Inflammatory macrophage treated with lipopolysaccharide for 1 hour (primary cell): ENCODE measurements at regions not wholly inside any gene's neighbourhood (a gene's known extent, or its start where the extent isn't known, plus 50 kb on each side); places are given as distances from the start of the nearest gene placed in this dataset.
A peak's percentile ranks its signal among the peaks of the same experiment; 100 is the strongest.
"Not testable (repeated sequence)": the region's sequence is repeated elsewhere in the genome, so short reads cannot be mapped to it uniquely, and the experiment has no call there.

Source experiments
- DNase-seq, 2 donors: peaks; one replicate each; pipeline ENCODE4 v3.0.0-alpha.2; 2020 to 2022

DNA sequence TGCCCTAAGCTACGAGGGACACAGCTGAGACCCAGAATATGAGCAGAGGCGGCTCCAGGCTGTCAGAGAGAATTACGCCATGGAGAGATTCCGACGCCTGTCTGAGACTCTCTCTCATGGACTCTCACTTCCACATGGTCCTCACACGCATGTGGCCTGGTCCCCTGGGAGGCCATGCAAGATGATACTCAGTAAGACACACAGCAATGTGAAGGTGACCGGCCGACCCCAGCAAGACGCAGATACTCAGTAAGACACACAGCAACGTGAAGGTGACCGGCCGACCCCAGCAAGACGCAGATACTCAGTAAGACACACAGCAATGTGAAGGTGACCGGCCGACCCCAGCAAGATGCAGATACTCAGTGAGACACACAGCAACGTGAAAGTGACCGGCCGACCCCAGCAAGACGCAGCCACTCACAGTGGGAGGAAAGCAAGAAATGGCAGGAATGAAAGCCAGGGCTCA, 400.8 kb upstream of the MYT1L start:
- no peak for DNase-seq

DNA sequence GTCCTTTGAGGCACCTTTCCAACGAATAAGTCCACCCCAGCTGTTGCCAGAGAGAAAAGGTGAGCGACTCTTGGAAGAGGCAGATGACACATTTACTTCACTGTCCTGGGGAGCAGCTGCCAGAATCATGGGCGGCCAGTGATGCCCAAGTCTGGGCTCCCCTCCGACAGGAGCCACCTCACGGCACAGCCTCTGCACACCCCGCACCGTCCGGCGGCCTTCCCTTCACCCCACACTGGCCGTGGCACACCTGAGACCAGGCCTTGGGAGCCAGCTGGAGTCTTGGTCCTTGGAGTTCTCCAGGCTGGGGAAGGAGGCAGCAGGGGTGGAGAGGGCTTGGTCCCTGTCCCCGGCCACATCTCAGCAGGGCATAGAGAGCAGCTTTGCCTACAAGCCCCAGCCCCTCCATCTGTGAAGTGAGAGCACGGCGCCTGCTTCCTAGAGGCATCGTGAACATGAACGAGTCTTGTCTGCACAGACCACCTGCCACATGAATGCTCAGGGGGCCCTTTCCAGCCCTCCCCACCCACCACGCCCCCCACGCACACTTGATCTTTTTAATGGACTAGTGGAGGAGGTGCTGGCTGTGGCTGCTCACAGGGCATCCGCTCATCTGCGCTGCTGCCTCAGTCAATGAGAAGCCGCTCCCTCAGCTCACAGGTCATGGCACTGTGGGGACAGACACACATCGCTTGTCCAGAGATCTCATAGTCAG, 400.2 kb upstream of the MYT1L start:
- no peak for DNase-seq

DNA sequence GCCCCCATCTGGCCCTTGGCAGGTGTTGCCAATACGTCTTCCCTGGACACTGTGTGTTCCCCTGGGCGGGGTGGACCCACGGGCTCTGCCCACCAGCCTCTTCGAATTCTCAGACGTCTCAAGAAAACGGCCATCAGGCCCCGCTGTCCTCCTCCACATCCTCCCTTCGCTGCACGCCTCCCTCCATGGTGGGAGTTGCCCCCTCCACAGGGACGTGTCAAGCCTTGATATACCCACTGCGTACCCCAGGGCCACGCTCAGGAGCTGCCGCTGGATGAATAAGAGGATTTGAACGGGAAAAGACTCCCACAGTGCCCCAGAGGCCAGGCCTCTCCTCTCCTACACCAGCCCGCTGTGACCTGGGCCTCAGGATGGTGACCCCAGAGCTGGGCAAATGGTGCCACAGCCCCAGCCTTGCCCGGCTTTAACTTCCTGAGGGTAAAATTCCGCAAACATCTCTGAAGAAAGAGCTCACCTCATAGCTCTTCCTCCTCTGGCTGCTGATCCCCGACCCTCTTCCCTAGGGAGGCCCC, 399.3 kb upstream of the MYT1L start:
- no peak for DNase-seq

DNA sequence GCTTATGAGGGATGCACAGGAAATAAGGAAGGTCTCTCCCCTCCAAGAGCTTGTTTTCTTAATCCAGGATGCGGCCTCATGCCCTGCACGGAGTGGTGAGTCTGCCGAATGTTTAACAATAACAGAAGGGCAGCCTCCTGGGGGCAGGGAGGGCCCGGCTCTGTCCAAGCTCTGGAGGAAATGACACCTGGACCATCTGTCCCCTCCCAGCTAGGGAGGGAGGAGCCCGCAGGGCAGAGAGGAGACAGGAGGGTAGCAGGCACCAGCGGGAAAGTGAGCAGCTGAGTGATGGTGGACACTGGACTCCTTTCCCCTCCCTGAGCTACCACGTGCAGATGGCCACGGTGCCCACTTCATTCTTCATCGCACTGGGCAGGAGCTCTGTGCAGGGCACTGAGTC, 398.2 kb upstream of the MYT1L start:
- DNase-seq: no peak

DNA sequence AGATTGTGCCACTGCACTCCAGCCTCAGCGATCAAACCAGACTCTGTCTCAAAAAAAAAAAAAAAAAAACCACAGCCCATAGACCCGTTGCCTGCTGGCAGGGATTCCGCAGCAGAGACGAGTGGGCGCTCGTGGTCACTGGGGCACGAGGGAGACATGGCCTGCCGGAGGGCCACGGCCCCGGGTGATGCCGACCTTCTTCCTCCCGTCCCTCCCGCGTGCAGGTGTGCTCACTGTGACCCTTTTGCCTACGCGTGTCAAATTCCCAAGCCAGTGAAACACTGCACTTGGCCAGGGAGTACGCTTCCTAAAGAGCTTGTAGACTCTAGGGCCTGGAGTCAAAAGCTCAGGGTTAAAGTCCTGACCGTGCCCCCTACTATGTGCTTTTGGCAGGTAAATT, 397.6 kb upstream of the MYT1L start:
- no peak for DNase-seq

DNA sequence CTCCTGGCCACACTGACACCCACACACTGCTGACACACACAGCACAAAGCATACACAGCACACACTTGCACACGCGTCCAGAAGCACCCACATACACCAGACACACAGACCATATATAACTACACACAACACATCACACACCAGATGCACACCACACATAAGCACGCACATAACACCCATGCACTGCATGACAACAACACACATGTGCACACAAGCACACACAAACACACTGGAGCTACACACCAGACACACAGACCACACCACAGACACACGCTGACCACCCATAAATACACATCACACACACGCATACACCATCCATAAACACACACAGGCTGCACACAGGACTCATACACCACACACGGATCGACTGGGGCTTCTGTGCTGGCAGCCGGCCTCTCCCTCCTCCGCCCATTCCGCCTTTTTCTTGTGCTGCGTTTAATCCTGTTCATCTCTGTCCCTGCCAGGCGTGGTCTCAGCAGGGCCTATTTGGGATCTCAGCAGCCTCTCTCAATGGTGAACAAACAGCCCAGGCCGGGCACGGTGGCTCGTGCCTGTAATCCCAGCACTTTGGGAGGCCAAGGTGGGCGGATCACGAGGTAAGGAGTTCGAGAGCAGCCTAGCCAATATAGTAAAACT, 396.9 kb upstream of the MYT1L start:
- DNase-seq: no peak

DNA sequence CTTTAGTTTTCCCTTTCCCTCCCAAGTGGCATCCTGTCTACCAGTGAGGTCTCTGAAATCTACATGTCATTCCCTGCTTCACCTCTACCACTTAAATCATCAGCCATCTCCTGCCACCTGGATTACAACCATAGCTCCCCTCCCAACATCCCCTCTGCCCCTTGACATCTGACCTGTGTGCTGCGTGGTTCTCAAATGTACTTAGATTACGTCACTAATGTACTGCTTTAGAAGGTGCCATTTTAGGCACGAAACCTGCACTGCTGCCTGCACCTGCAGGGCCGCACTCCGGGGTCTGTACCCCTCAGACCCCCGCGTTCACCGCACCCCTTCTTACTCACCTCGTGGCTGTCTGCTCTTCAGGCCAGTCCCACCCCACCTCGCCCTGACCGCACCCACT, 395.1 kb upstream of the MYT1L start:
- DNase-seq: no peak

DNA sequence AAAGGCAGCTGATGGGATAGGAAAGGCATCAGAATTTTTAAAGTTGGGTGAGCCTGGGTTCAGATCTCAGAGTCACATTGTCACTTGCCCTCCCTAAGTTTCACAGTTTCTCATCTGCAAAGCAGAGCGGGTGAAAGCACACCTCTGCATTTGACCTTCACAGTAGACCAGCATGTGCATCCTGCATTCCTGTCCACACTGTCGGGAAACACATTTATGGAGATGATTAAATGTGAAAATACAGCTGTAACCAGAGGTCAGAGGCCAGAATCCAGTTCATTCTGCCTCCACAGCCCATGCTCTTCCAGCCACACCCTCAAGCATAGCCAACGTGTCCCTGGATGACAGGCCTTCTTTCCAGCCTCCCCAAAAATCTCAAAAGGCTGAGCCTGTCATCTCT, 392.0 kb upstream of the MYT1L start:
- DNase-seq: no peak

DNA sequence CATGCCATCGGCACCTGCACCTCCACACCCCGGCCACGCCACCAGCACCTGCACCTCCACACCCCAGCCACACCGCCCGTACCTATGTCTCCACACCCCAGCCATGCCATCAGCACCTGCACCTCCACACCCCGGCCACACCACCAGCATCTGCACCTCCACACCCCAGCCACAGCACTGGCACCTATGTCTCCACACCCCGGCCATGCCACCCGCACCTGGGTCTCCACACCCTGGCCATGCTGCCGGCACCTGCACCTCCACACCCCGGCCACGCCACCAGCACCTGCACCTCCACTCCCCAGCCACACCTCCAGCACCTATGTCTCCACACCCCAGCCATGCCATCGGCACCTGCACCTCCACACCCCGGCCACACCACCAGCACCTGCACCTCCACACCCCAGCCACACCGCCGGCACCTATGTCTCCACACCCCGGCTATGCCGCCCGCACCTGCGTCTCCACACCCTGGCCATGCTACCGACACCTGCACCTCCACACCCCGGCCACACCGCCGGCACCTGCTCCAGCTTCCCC, 390.3 kb upstream of the MYT1L start:
- DNase-seq: no peak

DNA sequence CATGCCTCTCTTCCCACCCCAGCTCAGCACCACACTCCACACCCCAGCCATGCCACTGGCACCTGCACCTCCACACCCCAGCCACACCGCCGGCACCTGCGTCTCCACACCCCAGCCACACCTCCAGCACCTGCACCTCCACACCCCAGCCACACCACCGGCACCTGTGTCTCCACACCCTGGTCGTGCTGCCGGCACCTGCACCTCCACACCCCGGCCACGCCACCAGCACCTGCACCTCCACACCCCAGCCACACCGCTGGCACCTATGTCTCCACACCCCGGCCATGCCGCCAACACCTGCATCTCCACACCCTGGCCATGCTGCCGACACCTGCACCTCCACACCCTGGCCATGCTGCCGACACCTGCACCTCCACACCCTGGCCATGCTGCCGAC, 389.7 kb upstream of the MYT1L start:
- not testable (repeated sequence) for DNase-seq

DNA sequence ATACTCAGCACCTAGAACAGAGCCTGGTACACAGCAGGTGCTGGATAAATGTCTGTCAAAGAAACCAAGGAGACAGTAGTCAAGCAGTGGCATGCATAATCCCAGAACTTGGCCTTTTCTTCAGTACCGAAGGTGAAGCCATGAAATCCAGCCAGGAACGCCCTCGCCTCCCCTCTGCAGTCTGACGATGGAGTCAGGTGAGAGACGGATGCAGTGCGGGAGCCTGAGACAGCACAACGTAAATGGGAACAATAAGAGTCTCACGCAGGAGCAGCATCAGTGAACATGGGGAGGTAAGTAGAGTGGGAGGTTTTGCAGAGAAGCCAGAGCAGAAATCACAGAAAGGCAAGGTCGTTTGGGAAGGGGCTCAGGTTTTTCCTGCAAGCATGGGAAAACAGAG, 389.3 kb upstream of the MYT1L start:
- no peak for DNase-seq

DNA sequence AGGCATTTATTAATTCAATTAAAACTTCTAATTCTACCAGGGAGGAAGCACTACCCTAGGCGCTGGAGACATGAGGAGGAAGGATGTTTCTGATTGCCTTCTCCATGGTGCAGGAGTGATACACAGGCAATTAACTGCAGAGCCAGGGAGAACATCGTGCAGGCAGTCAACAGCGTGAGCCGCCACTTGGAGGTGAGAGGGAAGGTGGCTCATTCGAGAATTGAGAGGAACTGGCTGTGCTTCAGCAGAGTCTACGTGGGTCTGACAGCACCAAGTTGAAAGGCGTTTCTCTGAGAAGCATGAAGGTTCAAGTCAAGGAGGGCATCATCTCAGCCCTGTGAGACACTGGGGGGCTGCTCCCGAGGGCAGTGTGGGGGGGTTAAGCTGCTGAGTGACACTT, 388.7 kb upstream of the MYT1L start:
- DNase-seq: no peak

DNA sequence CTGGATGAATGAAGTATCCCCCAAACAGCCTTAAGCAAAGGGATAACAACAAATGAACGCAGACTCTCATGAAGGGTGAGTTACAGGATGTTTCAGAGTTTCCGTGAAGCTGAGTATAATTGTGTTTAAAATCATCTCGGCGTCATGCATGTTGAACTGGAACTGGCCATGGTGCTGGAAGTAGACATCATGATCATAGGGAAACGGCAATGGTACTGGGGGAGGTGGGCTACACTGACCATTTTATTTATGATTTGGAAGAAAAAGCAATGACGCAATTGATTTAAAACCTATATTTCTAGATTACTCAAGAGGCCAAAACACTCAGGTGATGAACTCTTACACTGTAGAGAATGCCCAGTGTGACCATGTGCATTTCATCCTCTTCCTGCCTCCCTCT, 387.9 kb upstream of the MYT1L start:
- DNase-seq: no peak

DNA sequence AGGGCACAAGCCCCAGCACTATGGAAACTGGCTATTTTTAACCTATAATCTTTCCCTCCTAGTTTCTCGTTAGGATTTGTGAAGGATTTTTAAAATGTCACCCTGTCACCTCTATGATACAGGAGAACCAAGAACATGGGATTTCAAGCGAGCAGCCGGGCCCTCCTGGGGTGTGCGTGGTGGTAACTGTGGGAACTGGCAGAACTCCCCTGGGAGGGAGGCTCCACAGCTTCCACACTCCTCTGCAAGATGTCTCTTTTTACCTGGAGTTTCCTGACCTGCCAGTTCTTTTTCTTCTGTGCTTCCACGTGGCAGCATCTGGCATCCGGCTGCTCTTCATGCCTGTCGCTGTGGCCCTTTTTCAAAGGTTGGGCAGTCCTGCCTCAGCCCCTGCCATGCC, 386.3 kb upstream of the MYT1L start:
- DNase-seq: no peak

DNA sequence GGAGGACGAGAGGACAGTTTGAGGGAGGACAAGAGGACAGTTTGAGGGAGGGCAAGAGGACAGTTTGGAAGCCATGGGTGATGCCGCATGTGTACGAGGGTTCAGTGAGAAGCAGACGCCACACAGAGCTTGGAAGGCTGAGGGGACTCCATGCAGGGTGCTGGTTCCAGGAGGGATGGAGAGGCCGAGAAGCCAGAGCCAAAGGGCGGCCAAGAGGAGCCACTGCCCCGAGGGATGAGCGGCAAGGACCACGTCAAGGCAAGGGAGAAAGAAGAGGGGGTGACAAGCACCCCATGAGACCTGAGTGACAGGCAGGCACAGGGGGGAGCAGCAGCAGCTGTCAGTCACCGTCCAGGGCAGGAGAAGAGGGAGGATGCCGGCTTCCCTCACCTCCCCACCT, 385.7 kb upstream of the MYT1L start:
- DNase-seq: no peak

DNA sequence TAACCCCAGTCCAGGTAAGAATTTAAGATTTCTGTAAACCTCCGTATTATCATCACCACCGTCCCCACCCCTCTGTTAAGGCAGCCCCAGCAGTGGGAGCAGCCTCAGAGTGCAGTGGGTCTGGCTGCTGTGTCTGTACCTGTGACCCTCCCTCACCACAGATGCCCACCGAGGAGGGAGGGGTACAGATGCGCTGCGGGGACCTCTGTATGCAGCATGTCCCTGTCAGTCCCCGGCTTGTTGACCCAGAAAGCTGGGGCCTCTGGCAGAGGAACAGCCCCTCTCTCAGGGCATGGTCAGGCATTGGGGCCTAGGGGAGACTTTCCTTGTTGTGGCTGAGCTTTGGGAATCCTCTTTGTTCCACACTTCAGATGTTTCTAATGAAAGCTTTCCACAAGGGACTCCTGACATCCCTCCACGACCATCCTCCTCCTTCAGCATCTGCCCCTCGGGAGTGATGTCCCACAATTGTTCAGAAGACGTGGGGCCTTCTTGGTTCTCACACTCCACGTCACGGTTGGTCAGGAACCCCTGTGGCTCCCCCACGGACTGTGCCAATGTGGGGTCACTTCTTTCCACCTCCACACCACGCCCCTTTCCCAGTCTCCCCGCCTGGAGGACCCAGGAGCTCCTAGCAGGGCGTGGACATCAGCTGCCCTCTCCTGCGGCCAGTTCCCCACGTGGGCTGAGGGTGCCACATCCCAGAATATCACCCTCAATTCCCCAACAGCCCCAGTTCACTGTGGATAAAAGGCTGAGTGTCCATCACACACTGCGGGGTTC, 384.2 kb upstream of the MYT1L start:
- no peak for DNase-seq

DNA sequence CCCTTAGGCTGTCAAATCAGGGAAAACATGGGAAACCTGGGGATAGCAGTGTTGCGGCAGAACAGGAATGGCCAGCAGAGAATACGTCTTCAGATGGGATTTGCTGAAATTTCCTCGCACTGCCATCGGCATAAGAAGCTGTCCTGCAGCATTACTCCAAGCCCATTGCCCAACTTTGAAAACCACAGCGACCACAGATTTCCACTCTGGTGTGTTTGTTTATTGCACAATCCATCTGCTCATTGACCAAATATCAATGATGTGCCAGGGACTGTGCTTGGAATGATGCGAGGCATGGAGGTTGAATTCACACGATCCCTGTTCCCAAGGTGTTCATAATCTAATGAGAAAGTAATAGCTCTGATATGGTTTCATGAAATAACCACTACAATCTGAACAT, 383.3 kb upstream of the MYT1L start:
- DNase-seq: peak; percentile 24 to 67

DNA sequence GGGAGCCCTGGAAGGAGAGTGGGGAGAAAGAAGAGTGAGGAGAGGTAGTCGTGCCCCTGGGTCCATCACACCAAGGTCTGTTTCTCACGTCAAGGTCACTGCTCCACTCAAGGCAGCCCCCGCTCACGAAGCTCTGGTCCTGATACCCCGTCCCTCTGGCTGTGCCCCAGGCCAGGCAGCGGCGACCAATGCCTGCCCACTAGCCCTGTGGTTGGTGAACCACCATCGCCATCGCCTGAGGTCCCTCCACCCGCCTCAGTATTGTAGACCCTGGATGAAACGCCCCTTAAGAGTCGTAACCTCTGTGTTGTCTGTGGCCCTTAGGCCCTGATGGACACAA, 378.3 kb upstream of the MYT1L start:
- no peak for DNase-seq

DNA sequence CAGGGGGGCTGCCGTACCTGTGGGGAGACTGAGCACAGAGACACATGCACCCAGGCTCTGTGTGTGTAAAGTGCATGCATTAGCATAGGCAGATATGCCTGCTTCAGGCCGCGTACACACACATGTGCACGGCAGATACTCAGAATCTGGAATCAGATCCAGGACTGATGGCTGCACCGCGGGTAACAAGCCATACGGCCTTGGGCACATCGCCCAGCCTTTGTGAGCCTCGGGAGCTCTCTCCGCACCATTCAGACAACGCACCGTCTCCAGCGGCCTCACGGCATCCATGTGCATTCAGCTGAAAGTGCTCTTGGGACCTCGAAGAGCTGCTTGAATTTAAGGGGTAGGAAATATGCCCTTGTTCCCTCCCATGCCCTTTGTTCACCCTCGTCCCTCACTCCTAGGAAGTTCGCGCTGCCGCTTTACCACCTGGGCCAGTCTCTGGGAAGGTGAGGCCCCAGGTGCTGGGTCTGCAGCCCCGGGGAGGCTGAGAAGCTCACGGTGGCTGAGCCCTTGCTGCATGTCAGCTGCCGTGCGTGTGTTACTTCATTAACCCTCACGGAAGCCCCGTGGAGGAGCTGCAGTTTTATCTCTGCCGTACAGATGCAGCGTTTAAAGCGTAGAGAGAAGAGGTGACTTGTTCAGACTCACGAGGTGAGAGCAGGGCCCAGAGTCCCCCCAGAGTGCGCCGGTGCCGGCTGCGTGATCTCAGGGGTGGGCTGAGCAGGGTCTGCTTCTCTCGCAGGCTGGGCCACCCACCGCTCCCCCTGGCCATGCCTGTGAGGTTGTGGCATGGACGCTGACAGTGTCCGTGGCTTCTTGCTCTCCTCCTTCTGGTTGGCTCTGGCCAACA, 377.7 kb upstream of the MYT1L start:
- no peak for DNase-seq

DNA sequence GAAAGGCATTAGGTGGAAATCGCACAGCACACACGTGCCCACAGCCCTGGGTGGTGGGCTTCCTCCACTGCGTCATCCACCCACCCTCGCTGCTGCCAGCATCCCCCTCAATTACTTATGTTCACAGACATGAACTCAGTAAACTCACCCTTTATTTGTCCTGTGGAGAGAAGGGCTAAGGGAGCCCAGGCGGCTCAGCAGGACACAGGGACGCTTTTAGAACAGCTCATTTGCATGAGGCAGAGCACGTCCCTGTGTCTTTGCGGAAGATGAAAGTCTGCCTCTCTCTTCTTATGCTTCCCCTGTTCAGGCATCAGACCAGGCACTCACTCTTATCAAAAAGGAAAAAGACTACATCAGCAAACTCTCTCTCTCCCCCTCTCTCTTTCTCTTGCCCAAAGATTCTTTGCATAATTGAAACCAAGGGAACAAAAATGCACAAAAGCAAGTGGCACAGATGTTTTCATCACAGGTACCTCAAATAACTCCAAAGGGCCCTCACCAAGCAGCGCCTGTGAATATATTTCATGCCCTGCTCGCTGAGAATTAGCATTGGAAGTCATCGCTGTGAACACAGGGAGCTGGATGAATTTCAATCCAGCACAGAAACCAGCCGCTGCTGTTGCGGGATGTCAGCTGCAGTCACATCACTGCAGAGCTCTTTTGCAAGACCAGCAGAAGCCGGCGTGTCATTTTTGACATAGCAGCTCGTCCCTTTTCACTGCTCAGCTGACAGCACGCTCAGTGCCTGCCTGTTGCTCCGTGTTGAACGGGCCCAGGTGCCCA, 376.3 kb upstream of the MYT1L start:
- DNase-seq: no peak

DNA sequence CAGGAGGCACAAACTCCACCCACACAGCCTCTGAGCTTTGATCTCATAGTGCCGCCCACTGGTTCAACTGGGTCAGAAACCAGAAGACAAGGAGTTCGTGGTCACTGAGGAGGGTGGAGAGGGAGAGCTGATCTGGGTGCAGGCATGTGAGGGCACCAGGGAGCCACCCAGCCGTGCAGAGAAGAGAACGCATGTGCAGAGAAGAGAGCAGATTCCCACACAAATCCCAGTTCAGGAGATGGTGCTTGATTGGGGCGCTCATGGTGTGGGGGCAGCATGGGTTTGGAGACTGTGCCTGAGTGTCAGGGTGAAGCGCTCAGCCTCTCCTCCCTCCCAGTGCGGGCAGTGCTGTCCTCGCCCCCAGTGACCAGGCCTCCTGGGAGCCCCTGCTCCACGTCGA, 375.2 kb upstream of the MYT1L start:
- DNase-seq: no peak

DNA sequence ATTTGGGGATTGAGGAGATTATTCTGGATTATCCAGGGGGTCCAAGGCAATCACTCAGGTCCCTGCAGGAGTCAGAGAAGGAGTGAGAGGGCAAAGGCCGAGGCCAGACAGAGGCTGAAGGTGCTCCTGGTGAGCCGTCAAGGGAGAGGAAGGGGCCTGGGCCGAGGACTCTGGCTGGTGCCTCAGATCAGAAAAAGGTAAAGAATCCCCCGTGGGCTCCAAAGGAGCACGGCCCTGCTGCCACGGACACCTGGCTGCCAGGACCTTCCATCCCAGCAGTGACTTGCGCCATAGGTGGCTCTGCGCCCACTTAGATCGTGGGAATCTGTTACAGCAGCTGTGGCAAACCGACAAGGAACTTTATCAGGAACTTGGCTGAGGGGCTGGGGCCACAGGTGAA, 374.8 kb upstream of the MYT1L start:
- DNase-seq: no peak
